Activated naive CD8-positive, alpha-beta T cell treated with anti-CD3 and anti-CD28 coated beads for 36 hours (primary cell): ENCODE measurements at regions not wholly inside any gene's neighbourhood (a gene's known extent, or its start where the extent isn't known, plus 50 kb on each side); places are given as distances from the start of the nearest gene placed in this dataset.

Experiments
- DNase-seq: peaks from one replicate; pipeline ENCODE4 v3.0.0; 2021
- H3K27ac Mint-ChIP-seq: one replicate; pipeline ENCODE4 v1.8.0; 2022; ENCODE audit warnings: mild to moderate bottlenecking, moderate library complexity, mixed read lengths
- H3K27me3 Mint-ChIP-seq: one replicate; pipeline ENCODE4 v1.8.0; 2022; ENCODE audit warnings: mild to moderate bottlenecking, mixed read lengths
- H3K36me3 Mint-ChIP-seq: one replicate; pipeline ENCODE4 v1.8.0; 2021; ENCODE audit warnings: mild to moderate bottlenecking, mixed read lengths
- H3K4me1 Mint-ChIP-seq: one replicate; pipeline ENCODE4 v1.8.0; 2021; ENCODE audit warnings: mixed read lengths
- H3K4me3 Mint-ChIP-seq: one replicate; pipeline ENCODE4 v1.8.0; 2022; ENCODE audit warnings: mild to moderate bottlenecking, moderate library complexity, mixed read lengths
- H3K9me3 Mint-ChIP-seq: one replicate; pipeline ENCODE4 v1.8.0; 2022; ENCODE audit warnings: mixed read lengths

- H3K36me3 Mint-ChIP-seq, result no peaks in the 10 kb centered on the region
Measured at GRCh38 chr1:80876035-80876434, 924.7 kb upstream of the ADGRL2 start.

DNA sequence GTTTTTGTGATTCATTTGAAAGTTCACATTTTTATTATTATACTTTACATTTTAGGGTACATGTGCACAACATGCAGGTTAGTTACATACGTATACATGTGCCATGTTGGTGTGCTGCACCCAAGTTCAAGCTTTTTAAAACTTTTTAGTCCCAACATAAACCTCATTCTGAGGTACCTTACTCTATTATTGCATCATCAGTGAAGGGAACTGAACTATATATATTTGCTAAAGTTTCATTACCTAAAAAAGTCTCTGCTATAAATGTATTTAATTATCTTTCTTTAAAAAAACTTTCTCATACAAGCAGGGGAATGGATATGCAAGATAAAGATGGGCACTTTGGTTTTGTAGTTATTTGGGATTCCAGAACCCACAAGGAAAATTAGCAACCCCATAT lies 931.4 kb upstream of the ADGRL2 start:
- DNase-seq, result no peak
- Mint-ChIP-seq H3K4me1 (no peaks in the 10 kb centered on the region), H3K4me3 (no peak overlapping the region), H3K9me3 (peaks cover 7% of the 10 kb centered on the region), H3K36me3 (no peaks in the 10 kb centered on the region), H3K27me3 (no peaks in the 10 kb centered on the region), H3K27ac (no peak overlapping the region)

More at GRCh38 chr1:80876035-80876434, 924.7 kb upstream of the ADGRL2 start:
- Mint-ChIP-seq H3K9me3 (no peaks in the 10 kb centered on the region), H3K27me3 (no peaks in the 10 kb centered on the region), H3K4me1 (no peaks in the 10 kb centered on the region), H3K27ac (no peak overlapping the region), H3K4me3 (no peak overlapping the region)
- no peak for DNase-seq

DNA sequence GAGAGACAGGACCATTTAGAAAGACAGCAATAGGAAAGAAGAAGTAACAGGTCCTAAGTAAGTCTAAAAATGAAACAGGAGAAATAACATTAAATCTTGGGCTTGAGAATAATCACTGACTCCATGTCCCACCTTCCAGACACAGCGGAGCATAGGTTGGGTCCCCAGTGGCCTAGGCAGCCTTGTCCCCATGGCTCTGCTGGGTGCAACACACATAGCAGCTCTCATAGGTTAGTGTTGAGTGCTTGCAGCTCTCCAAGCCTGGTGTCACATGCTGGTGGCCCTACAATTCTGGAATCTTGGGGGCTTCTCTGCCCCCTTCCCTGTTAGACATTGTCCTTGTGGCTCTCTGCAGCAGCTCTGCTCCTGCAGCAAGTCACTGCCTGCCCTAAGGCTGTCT lies 952.8 kb upstream of the ADGRL2 start:
- Mint-ChIP-seq H3K4me3 (no peak overlapping the region), H3K36me3 (no peaks in the 10 kb centered on the region), H3K4me1 (no peaks in the 10 kb centered on the region), H3K27me3 (no peaks in the 10 kb centered on the region), H3K9me3 (peaks cover 5% of the 10 kb centered on the region), H3K27ac (no peak overlapping the region)
- no peak for DNase-seq

DNA sequence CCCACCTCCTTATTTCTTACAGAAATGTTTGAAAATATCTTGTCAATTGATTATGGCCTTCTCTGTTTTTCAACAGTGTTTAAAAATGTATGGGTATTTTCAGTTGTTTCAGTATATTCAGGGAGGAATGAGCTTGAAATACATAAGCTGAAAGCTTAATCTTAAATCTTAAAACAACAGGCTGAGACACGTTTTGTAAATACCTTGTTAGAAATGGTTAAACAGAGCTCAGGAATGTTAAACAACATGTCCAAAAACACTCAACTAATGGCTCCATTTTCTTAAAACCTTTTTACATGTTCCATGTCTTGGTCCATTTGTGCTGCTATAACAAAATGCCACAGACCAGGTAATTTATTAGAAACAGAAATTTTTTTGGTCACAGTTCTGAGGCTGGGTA lies 953.8 kb upstream of the ADGRL2 start:
- no peak for DNase-seq

GRCh38 chr1:80842796-80843195 lies 957.9 kb upstream of the ADGRL2 start:
- H3K27me3 Mint-ChIP-seq, result no peaks in the 10 kb centered on the region
- H3K36me3 Mint-ChIP-seq, result no peaks in the 10 kb centered on the region
- H3K4me1 Mint-ChIP-seq, result no peaks in the 10 kb centered on the region
- H3K9me3 Mint-ChIP-seq, result peaks cover 16% of the 10 kb centered on the region
- no peak overlapping the region for H3K27ac Mint-ChIP-seq
- H3K4me3 Mint-ChIP-seq, result no peak overlapping the region
- no peak for DNase-seq

More for the DNA sequence above, 953.8 kb upstream of the ADGRL2 start:
- Mint-ChIP-seq H3K36me3 (no peaks in the 10 kb centered on the region), H3K4me1 (no peaks in the 10 kb centered on the region), H3K27me3 (no peaks in the 10 kb centered on the region), H3K4me3 (no peak overlapping the region), H3K9me3 (peaks cover 5% of the 10 kb centered on the region), H3K27ac (no peak overlapping the region)

DNA sequence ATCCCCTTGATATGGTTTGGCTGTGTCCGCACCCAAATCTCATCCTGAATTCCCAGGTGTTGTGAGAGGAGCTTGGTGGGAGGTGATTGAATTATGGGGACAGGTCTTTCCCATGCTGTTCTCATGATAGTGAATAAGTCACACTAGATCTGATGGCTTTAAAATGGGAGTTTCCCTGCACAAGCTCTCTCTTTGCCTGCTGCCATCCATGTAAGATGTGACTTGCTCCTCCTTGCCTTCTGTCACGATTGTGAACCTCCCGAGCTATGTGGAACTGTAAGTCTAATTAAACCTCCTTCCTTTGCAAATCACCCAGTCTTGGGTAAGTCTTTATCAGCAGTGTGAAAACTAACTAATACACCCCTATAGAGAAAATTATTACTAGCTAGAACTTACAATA lies 959.5 kb upstream of the ADGRL2 start:
- H3K4me1 Mint-ChIP-seq, result no peaks in the 10 kb centered on the region
- no peaks in the 10 kb centered on the region for H3K27me3 Mint-ChIP-seq

DNA sequence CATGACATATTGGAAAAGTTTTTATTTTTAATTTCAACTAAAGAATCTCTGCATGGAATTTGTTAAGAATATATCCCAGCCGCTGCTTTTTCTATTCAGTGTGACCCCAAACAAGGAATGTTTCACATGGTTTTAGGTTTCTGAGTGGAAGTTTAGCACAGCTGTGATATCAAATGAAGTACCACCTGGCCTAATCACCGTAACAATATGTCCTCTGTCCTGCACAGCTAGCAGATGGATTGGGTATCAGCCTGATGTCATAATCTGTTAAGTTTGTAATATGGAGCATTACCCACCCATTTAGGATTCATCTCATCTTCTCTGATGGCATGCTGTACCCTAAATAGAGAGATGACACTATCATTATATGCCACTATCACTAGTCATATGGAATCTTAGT lies 963.7 kb upstream of the ADGRL2 start:
- Mint-ChIP-seq H3K9me3 (peaks cover 14% of the 10 kb centered on the region), H3K36me3 (no peaks in the 10 kb centered on the region), H3K4me3 (no peak overlapping the region), H3K27ac (no peak overlapping the region), H3K4me1 (no peaks in the 10 kb centered on the region), H3K27me3 (no peaks in the 10 kb centered on the region)
- DNase-seq, result no peak

More for the DNA sequence above, 959.5 kb upstream of the ADGRL2 start:
- Mint-ChIP-seq H3K4me3 (no peak overlapping the region), H3K27ac (no peak overlapping the region), H3K36me3 (no peaks in the 10 kb centered on the region), H3K9me3 (peaks cover 14% of the 10 kb centered on the region)
- no peak for DNase-seq

DNA sequence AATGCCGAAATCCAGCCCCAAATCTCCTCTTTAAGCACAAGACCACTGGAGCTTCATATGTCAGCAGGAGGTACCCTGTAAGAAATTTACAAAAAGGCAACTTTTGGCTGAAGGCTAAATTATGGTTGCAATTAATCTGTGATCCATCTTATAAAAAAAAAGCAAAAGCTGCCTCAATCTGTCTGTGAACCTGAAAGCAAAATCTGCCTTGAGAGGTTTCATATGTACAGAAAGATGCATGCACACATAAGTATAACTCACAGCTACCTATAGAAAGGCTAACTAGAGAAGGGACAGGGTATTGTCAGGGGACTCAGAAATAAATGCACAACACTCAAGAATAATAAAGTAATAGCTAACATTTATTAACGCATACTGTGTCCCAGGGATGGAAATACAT lies 964.2 kb upstream of the ADGRL2 start:
- Mint-ChIP-seq H3K4me3 (no peak overlapping the region), H3K27ac (no peak overlapping the region), H3K9me3 (peaks cover 10% of the 10 kb centered on the region)

DNA sequence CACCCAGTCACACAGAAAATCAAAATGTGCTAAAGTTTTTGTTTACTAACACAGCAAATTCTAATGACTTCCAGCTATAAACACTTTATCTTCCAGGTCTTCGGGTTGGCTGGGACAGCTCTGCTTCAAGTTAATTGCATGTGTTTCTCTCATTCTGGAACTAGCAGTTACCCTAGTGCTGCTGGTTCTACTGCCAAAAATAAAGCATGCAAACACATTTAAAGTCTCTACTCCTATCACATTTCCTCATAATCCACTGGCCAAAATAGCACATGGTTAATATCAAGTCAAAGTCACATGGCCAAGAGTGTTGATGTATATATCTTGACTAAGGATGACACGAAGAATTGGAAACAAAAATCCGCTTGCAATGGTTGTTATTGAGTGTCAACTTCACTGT lies 973.1 kb upstream of the ADGRL2 start:
- DNase-seq, result no peak
- Mint-ChIP-seq H3K4me1 (no peaks in the 10 kb centered on the region), H3K36me3 (no peaks in the 10 kb centered on the region), H3K4me3 (no peak overlapping the region), H3K27me3 (no peaks in the 10 kb centered on the region), H3K9me3 (peaks cover 3% of the 10 kb centered on the region), H3K27ac (no peak overlapping the region)

More for the DNA sequence above, 964.2 kb upstream of the ADGRL2 start:
- no peaks in the 10 kb centered on the region for H3K27me3 Mint-ChIP-seq
- no peaks in the 10 kb centered on the region for H3K36me3 Mint-ChIP-seq
- no peaks in the 10 kb centered on the region for H3K4me1 Mint-ChIP-seq
- DNase-seq, result no peak

- H3K27me3 Mint-ChIP-seq, result no peaks in the 10 kb centered on the region
- H3K27ac Mint-ChIP-seq, result no peak overlapping the region
- H3K9me3 Mint-ChIP-seq, result peaks cover 3% of the 10 kb centered on the region
- H3K4me3 Mint-ChIP-seq, result no peak overlapping the region
- H3K36me3 Mint-ChIP-seq, result no peaks in the 10 kb centered on the region
- no peaks in the 10 kb centered on the region for H3K4me1 Mint-ChIP-seq
- DNase-seq, result no peak
Measured at GRCh38 chr1:80825067-80825466, 975.7 kb upstream of the ADGRL2 start.

DNA sequence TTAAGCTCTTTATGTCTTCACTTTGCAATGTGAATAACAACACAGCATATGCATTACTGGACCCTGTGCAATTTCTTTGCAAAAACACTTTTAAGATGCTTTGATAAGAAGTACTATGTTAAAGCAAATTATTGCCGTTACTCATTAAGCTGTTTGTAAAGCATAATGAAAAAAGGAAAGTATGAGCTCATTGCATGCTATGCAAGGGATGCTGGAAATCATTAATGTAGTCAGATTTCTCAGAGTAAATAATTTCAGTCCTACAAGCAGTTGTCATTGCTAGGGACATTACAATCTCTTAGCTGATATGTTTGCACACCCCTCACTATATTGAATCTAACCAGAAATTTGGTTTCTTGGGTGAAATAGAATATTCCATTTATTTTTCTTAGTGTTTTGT lies 982.5 kb upstream of the ADGRL2 start:
- H3K27me3 Mint-ChIP-seq, result no peaks in the 10 kb centered on the region
- H3K36me3 Mint-ChIP-seq, result no peaks in the 10 kb centered on the region
- H3K27ac Mint-ChIP-seq, result no peak overlapping the region
- no peak for DNase-seq
- no peak overlapping the region for H3K4me3 Mint-ChIP-seq
- peaks cover 2% of the 10 kb centered on the region for H3K9me3 Mint-ChIP-seq
- H3K4me1 Mint-ChIP-seq, result no peaks in the 10 kb centered on the region

- Mint-ChIP-seq H3K27ac (no peak overlapping the region), H3K4me3 (no peak overlapping the region), H3K27me3 (no peaks in the 10 kb centered on the region), H3K9me3 (no peaks in the 10 kb centered on the region), H3K4me1 (no peaks in the 10 kb centered on the region), H3K36me3 (no peaks in the 10 kb centered on the region)
- DNase-seq, result no peak
Measured at GRCh38 chr1:80807981-80808380, 992.8 kb upstream of the ADGRL2 start.

DNA sequence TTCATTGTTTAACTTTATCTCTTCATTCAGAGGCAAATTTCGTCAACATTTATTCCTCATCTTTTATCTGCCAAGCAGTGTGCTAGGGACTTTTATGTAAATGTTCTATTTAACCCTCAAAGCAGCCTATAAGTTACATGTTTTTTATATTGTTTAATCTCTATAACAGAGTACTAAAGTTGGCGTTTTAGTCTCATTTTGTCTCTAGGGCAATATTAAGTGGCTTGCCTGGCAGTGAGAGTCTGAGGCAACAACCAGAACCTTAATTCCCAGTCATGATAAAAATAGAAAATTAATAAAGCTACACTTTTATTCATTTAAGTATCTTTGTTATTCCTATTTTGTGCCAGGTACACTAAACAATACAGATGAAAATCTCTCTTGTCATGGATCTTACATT lies 994.3 kb upstream of the ADGRL2 start:
- Mint-ChIP-seq H3K9me3 (peaks cover 2% of the 10 kb centered on the region), H3K4me1 (no peaks in the 10 kb centered on the region), H3K27ac (no peak overlapping the region), H3K4me3 (no peak overlapping the region), H3K36me3 (no peaks in the 10 kb centered on the region), H3K27me3 (no peaks in the 10 kb centered on the region)
- DNase-seq, result no peak

DNA sequence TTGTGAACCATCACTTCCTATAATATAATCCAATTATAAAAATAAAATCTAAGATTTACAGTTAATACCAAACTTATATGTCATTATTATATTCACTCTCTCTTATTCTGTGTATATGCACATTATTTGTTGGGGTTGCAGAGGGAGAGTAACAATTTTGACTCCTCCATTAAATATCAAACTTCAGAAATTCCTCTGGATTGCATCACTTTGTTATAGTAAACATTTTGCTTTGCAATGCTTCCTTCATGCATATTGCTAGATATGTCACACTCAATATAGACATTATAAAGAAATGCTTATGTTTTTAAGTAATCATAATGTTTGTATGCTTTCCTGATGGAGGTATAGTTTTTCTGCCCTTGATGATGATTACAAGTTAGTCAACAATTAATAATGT lies 999.0 kb upstream of the ADGRL2 start:
- Mint-ChIP-seq H3K36me3 (no peaks in the 10 kb centered on the region), H3K27ac (no peak overlapping the region), H3K9me3 (peaks cover 3% of the 10 kb centered on the region), H3K4me3 (no peak overlapping the region), H3K4me1 (no peaks in the 10 kb centered on the region), H3K27me3 (no peaks in the 10 kb centered on the region)
- DNase-seq, result no peak

DNA sequence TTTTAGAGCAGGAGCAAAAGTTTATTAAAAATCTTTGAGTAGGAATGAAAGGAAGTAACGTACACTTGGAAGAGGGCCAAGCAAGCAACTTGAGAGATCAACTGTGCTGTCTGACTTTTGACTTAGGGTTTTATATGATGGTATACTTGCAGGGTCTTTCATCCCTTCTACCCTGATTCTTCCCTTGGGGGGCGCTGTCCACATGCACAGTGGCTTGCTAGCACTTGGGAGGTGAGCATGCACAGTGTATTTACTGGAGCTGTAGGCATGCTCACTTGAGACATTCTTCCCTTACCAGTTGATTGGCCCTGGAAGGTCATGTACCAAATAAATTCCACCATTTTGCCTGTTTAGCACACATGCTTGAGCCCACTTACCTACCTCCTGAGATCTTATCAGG lies 1001.3 kb upstream of the ADGRL2 start:
- Mint-ChIP-seq H3K4me3 (no peak overlapping the region), H3K27me3 (no peaks in the 10 kb centered on the region), H3K4me1 (no peaks in the 10 kb centered on the region)

GRCh38 chr1:80779275-80779674 lies 1021.5 kb upstream of the ADGRL2 start:
- Mint-ChIP-seq H3K4me3 (no peak overlapping the region), H3K4me1 (no peaks in the 10 kb centered on the region), H3K27me3 (no peaks in the 10 kb centered on the region), H3K9me3 (peaks cover 4% of the 10 kb centered on the region), H3K27ac (no peak overlapping the region), H3K36me3 (no peaks in the 10 kb centered on the region)
- DNase-seq, result no peak

More for the DNA sequence above, 1001.3 kb upstream of the ADGRL2 start:
- Mint-ChIP-seq H3K9me3 (peaks cover 3% of the 10 kb centered on the region), H3K27ac (no peak overlapping the region), H3K36me3 (no peaks in the 10 kb centered on the region)
- DNase-seq, result no peak
